Activated T-cell treated with anti-CD3 and anti-CD28 coated beads, Interleukin-2, amount 50 U/mL, for 1 hour (primary cell): ENCODE measurements at regions not wholly inside any gene's neighbourhood (a gene's known extent, or its start where the extent isn't known, plus 50 kb on each side); places are given as distances from the start of the nearest gene placed in this dataset.
"Not testable (repeated sequence)": the region's sequence is repeated elsewhere in the genome, so short reads cannot be mapped to it uniquely, and the experiment has no call there.

ENCODE experiments used
- DNase-seq: peaks from one replicate; pipeline ENCODE4 v3.0.0-alpha.2; 2020

DNA sequence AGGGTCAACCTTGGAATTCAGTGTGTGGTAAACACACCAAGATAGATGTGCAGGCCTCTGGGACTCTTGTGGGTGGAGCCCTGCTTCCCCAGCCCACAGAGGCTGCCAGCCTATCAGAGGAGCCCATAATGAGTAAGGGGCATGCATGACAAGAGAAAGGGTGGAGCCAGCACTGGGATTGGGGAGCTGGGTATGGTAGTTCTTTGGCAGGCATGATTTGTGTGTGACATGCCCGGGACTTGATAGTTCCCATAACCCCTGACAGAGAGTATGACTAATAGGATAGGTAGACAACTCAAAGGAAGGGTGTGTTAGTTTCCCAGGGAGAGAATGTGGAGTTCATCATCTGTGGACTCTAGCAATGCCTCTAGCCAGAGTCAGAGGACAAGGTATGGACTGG is 143.0 kb downstream of the EMP1 start:
- no peak for DNase-seq

DNA sequence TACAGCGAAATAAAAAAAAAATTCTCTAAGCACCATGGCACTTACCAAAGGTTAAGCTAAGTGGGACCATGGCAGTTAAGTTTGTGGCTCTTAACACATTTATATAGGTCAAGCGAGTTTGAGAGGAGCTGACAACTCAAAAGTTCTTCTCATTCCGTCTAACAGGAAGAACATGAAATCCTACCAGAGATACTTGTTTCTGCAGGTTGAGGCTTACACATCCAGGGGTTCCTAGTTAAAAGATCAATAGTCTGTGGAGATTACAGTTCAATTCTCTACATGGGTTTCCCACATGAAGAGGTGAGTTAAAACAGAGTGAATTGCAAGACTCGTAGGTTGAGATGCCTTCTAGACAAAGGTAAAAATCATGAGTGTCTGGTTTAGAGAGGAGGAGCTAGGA is 142.6 kb downstream of the EMP1 start:
- DNase-seq = no peak

DNA sequence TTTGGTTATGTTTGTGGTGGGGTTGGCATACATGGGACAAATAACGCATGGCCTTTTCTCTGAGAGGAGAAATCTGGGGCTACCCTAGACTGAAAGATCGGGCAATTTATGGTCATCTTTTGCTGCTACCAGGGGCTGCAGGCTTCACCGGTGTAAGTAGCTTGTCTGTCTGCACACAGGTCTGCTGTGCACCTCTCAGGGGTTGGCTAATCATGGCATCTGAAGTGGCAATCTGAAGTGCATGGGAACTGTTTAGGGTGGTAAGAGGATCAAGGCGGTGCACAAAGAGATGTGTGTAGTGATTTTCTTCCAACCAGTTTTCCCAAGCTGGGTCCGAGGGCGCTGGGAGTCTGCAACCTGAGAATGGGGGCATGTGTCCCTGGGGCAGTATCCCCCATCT is 141.3 kb downstream of the EMP1 start:
- DNase-seq = no peak

DNA sequence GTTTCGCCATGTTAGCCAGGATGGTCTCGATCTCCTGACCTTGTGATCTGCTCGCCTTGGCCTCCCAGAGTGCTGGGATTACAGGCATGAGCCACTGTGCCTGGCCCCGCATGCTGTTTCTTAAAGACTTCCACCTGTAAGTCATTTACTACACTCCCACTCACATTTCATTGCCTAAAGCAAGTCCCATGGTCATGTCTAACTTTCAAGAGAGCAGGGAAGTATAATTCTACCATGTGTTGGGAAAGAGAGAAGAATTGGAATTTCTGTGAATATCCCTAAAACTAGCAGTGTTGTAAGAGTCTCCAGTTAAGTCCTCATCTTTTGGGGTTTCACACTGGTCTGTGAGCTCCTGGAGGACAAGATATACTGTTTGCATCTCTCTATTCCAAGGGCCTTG is 139.7 kb downstream of the EMP1 start:
- DNase-seq = no peak

DNA sequence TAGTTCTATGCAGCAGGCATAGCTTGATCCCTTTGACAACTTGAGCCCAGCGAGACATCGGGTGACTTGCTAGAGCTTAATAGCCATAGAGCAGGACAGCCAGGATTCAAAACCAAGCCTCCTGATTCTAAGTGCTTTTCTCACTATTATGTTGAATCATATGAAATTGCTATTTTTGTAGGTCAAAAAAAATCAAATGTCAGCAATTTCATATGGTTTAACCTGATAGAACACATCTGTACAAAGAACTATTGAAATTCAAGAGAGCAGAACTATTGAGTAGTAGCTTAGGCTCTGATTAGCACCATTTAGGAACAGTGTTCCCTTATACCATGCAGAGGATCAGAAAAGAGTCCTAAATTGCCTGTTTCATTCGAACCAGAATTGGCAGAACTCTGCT is 132.0 kb downstream of the EMP1 start:
- DNase-seq = no peak

DNA sequence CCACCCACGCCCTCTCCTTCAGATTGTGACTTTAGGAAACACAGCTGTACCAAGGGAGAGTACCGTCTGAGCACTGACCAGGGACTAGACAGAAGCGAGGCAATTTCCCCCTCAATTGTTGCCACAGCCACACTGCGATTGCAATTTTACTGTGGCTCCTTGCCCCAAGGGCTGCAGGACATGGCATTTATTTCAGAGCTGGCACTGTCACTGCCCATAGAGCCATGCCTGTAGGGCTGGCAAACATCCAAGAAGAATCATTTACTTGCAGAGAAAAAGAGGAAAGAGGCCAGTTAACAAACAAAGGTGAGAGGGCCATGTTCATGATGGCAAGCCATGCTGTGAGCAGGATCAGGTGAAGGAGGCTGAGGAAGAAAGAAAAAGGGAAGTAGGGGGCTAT is 129.6 kb downstream of the EMP1 start:
- DNase-seq = no peak

DNA sequence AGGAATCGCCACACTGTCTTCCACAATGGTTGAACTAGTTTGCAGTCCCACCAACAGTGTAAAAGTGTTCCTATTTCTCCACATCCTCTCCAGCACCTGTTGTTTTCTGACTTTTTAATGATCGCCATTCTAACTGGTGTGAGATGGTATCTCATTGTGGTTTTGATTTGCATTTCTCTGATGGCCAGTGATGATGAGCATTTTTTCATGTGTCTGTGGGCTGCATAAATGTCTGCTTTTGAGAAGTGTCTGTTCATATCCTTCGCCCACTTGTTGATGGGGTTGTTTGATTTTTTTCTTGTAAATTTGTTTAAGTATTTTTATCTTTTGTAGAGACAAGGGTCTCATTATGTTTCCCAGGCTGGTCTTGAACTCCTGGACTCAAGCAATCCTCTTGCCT is 128.5 kb downstream of the EMP1 start:
- not testable (repeated sequence) for DNase-seq

DNA sequence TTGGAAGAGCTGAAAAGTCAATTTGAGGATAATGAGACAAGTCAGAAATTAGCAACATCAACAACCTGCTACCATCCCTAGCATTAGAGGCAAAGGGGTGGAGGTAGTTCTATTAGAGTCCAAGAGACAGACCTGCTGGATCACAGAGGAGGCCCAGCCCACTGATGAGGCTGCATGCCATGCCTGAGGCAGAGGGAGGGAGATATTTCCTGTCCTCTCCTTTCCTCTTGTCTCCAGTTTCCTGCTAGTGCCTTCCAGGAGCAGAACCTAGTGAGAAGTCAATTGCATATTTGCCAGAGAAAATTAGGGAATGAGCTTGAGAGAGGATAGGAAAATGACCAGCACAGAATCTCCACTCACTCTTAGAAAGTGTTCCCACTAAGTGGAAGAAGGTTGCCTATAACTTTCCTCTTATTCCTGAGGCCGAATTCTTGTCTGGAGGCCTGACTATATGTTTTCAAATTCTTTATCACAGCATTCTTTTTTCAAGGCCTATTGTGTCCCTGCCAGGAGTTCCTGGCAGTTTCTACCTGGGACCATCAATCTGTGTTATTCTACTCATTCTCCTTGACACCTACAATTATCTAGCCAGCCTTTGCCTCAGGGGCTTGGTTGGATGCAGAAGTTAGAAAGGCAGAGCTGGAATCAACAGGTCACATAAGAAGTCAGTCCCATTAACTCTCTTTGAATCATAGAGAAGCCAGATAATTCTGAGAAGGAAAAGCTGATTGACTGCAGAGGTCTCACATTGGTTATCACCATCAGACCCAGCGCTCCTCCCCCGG is 121.9 kb downstream of the EMP1 start:
- no peak for DNase-seq

DNA sequence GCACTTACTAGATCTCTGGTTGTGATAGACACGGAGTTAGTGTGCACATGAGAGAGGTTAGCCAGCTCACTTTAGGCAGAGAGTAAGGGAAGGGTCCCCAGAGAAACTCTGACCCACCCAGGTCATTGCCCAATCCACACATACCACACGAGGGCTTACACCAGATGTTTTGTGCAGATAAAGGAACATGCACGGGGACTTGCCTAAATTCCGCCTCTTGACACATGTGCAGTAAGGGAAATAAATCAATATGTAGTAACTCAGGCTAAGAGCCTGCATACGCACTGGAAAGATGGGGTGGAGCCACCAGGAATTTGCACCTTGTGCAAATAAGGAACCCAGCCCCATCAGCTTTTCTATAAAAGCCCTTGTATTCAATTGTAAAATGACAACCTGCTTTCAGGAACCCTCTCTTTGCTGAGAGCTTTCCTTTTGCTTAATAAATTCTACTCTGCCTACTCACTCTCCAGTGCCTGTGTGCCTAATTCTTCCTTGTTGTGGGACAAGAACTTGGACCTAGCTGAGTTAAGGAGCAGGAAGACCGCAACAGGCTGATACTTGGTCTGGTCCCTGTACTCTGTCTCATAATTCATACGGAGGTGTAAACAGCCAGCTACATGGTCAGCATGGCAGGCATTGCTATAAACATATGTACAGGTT is 120.2 kb downstream of the EMP1 start:
- DNase-seq = no peak

DNA sequence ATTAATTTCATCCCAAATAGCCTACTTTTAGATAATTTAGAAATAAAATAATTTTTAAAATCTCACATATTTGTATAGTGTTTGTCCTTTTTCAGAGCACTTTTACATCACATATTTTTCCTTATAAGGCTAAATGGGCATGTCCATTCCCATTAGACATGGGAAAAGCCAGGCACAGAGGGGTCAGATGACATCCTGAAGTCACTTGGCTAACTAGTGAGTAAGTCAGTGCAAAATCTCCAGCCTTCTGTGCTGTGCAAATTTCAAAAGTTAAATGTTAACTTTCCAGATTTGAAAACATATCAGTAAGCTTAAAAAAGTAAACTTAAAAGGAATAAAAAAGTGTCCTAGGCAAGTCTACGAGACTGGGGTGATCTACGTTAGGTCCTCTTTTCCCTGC is 117.4 kb downstream of the EMP1 start:
- no peak for DNase-seq

DNA sequence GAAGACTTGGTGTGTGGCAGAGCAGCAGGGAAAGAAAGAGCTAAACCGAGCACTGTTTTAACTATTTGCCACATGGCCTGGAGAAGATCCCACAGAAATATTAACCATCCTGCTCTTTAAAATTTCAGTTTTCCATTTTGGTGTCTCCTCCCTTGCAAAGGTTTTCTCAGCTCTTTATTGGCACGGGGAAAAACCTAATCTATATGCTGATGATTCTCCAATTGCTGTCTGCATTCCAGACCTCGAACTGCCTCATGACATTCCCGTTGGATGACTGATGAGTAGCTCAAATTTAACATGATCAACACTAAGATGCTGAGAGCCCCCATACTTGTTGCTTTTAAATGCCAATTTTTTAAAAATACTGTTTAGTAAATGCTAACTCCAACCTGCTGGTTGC is 115.0 kb downstream of the EMP1 start:
- no peak for DNase-seq

DNA sequence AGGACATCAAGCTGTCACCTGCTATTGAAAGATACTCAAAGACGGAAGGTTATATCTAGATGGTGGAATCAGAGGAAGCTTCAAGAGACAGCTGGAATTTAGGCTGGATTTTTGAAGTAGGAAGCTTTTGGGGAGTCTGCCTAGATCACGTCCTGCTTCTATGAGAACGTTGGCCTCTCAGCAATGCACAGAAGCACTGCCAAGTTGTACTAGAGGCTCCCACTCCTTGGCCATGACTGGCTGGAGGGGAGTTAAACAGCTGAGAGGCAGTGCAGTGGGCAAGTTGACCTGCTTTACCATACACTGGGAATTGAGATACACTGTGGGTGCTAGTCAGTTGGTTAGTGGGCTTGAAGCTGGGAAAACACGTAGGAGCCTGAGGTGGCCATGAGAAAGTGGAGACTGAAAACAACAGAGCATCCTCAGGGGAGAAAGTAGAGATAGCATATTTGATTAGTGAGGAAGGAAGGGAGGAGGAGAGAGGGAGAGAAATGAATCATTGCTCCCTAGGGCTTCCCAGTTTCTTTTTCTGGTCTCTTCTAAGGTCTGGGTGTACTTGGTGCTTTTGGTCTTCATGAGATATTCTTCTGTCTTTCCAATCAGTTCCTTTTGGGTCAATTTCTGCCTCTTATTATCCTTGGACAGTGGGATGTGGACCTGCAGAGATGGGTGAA is 110.8 kb downstream of the EMP1 start:
- no peak for DNase-seq

DNA sequence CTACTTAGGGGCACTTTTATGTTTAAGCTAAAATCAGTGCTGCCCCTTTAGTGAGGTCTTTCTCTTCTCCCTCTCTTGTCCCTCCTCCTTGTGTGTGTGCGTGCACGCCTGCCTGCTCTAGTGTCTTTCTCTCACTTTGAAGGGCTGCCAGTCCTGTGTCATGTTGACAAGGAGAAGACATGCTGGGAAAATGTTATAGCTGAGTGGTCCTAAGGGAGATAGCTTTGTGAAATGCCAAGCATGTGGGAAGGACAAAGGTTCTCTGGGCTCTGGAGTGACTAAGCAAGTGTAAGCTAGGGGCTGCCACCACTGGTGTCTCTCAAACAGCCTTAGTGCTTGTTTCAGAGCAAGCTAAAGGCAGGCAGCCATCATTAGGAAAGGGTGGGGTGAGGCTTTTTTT is 108.4 kb downstream of the EMP1 start:
- DNase-seq = no peak

DNA sequence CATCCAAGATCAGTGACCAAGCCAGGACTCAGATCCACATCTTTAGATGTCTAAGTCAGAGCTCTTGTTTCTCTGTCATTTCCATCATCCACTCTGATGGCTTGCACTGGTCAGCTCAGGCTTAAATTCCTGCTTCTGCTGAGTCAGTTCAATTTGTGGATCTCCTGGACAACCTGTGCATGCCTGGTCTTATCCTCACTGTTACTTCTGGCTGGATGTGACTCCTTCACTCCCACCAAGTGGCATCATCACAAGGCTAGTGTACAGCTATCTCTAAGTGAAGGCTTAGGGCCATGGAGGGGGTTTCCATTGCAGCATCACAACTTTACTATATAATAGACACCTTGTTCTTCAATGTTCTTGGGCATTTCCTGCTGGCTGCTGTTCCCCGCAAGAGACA is 102.9 kb downstream of the EMP1 start:
- DNase-seq = no peak

DNA sequence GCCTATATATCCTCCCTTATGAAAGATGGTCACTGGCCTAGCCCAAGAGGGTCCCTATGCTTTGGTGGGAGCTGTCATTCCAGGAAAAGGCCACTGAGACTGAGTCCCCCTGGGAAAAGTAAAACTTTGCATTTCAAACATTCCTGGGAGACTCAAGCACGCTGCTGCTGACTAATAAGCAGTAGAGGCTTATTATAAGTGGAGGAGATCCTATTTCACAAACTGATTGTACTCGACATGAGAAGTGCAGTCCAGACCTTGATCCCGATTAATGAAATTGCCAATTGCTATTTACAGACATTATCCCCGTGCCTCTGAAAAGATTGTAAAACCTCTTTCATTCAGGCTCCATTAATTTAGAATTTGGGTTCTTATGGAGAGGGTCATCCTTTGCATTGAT is 96.6 kb downstream of the EMP1 start:
- no peak for DNase-seq

DNA sequence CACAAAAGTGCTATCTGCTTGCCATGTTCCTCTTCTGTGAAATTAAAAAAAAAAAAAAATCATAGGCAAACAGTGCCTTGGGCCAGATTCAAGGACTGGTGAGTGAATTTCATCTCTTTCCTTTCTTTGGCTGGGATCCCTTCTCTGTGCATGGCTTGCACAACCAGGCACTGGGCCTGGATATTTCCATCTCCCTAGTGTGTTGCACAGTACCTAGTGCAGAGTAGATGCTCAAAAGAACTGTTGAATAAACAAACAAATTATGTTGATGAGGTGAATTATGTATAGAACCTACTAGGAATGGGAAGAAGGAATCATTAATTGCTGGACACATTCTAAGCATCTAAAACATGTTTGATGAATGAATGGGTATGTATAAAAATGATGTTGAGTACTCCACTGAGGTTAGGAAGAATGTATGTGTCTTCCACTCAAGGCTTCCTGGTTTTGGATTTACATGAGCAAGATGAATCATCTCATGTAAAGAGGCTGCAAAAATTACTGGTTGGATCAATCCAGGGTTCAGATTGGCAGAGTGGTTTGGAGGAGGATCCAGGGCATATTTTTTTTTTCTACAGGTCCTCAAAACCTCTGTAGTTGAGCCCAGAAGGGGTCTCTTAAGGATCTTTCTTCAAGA is 93.2 kb downstream of the EMP1 start:
- DNase-seq = no peak

DNA sequence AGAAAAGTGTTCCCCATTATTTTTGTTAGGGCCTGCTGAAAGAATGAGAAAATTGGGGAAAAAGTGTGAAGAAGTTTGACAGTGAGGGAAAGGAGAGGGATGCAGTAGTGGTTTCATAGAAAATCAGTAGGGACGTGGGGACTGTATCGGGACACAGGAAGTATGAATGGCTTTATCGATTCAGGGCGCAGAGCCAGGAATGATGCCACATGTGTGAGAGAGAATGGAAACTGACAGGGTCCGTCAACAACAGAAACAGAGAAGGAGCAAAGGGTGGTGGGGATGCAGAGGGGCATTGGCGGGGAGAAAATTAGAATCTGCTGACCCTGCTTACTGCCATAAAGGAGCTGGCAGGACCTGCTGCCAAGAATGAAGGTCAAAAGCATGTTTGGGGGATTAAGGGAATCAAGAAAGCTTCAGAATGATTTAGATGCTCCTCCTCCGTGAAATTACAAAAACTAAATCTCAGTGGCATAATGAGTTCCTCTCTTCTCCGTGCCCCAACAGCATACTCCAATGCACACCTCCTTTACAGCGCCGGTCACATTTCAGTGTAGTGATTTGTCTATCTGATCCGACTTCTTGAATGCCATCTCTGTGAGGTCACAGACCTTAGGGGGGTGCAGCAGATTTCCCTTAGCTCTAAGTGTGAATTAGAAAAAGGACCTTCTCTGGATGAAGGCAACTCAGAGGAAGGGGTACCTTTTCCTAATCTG is 92.6 kb downstream of the EMP1 start:
- no peak for DNase-seq

DNA sequence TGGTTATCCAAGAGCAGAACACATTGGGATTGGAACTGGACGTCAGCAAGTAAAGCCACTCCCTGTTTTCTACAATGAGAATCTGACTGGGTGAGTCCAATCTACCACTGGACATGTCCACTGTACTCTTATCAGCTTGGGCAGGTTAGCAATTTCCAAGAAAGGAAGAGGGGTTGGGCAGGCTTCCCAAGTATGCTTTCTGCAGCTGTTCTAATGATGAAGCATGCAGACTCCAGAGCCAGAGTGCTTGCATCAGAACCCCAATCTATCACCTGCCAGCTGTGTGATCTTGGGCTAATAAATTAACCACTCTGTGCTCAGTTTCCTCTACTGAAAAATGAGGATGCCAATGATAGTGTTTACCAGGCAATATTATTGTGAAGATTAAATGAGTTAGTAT is 92.0 kb downstream of the EMP1 start:
- no peak for DNase-seq

DNA sequence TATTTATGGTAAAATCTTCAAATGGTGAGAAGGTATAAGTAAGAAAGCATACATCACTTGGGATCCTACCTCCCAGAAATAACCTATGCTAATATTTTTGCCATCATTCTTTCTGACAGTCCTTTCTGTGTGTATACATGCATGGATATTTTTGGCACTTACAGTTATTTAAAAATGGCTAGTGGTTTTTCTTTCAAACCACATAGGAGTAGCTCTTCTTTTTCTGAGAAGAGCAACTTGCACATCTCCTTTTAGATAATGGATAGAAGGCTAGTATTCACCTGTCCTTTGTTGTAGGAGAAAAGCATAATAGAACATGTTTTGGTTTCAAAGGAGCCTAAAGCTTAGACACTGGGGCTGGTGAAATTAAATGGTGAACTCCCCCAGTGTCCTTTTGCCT is 87.3 kb downstream of the EMP1 start:
- DNase-seq = no peak

DNA sequence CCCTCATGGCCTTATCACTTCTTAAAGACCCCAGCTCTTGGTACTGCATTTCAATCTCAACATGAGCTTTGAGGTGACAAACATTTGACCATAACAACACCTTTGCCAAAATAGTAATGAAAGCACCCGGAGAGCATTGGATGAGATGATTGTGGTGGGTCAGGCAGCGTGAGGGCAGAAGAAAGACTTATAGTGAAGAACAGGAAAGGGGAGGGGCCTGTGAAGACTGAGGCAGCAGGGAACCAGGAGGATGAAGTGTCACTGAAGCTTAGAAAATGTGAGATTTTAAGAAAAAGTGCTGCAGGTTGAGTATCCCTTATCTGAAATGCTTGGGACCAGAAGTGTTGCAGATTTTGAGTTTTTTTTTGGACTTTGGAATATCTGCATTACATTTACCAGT is 86.3 kb downstream of the EMP1 start:
- no peak for DNase-seq

DNA sequence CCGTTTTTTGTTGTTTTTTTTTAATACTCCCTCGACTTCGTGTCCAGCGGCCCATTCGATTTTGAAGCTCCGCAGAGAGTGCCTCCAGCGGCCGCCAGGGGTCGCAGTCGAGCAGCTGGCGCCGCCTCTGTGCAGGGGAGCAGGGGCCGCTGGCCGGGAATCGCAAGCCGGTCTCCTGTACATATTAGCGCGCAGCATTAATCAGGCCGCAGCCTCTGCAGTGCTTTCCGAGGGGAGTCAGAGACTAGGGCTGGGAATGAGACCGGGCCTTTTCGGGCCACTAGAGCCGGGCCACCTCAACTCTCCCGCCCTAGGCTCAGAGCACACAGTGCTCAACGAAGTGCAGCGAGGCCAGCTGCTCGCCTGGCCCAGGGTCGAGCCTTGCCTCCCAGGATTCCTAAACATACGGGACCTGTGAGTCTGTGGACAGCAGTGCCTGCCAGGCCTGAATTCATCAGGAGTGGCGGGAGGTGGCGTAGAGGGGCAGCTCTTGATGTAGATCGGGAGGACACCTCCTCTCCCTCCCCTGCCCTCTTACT is 81.8 kb downstream of the EMP1 start:
- peak; percentile 66 for DNase-seq

DNA sequence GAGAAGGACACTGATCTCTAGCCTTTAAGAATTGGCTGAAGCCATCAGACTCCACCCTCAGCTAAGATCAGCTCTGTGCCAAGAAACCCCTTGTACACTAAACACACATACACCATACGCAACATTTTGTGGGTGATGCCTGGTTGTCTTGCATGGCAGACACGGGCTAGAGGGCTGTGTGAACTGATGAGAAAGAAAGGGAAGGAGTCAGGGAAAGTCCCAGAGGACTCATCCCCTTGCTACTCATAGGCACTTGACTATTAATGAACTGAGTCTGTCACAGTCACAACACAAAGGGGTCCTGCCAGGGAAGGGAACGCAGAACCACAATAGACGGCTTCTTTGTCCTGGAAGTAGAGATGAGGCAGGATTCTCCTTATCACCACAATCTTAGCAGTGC is 80.8 kb downstream of the EMP1 start:
- no peak for DNase-seq
